Suppressor macrophage (primary cell): ENCODE measurements at regions not wholly inside any gene's neighbourhood (a gene's known extent, or its start where the extent isn't known, plus 50 kb on each side); places are given as distances from the start of the nearest gene placed in this dataset.

ENCODE experiments used
- DNase-seq, 4 experiments: peaks; one replicate each; pipeline ENCODE4 v3.0.0-alpha.2; 2020 to 2022

DNA sequence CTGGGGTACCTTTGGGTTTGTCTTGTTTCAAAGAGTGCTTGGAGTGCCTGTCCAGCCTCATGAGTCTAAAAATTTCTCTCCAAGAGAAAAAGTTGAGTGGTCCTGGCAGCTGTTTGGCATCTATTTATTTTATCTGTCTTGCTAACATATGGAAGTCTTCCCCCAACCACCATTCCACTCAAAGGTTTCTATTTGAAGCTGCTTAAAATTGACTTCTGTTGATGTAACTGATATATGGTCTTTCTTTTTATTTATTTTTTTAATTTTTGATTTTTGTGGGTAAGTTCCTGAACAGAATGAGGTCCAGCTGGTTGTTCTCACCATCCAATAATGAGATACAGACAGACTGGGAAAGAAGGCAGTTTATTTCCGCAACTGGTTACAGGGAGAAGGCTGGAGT lies 178.7 kb upstream of the SGCD start:
- no peak for DNase-seq

DNA sequence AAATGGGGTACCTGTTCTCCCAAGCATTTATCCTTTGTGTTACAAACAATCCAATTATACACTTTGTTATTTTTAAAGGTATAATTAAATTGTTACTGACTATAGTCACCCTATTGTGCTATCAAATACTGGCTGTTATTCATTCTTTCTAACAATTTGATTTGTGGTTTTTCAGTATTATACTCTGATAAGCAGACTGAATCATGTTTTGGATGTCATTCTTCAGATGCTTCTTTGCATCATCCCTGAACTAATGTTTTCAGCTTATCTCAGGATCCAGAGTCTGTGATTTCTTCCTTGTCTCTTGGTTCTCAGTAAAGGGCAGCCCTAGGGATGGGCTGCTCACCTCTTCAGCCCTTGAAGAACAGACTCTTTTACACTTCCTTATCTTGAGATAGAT lies 177.8 kb upstream of the SGCD start:
- DNase-seq, result no peak

DNA sequence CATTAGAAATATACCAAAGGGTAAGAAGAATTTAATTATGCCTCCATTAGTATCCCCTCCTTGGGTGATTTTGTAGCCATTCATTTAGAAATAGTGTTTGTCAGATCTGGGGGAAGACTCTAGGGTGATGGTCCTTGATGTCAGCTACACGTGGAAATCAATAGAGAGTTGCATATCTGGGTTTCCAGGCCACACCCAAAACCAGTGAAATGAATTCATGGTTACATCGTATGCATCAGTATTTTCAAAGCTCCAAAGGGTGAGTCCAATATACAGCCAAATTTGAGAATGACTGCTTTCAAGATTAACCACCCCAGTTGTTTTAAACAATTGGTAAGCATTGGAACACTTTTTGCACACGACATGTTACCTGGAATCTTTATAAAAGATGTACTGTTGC lies 173.4 kb upstream of the SGCD start:
- DNase-seq, result no peak

DNA sequence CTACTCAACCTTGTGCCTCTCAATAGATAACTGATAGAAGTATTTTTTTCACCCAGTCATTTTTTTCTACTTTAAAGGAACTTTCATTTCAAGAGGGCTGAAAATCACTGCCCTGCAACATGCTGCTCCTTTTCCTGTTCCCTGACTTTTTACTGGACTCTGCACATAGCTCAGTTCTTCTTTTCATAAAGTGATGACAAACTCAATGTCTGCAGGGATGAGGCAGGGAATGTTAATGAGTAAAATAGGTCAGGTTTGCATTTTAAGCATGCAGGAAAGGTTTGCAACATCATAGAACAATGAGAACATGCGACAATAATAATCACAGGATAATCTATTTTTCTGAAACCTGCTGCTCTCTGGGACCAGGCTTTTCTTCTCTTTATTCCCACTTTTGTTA lies 172.2 kb upstream of the SGCD start:
- no peak for DNase-seq

DNA sequence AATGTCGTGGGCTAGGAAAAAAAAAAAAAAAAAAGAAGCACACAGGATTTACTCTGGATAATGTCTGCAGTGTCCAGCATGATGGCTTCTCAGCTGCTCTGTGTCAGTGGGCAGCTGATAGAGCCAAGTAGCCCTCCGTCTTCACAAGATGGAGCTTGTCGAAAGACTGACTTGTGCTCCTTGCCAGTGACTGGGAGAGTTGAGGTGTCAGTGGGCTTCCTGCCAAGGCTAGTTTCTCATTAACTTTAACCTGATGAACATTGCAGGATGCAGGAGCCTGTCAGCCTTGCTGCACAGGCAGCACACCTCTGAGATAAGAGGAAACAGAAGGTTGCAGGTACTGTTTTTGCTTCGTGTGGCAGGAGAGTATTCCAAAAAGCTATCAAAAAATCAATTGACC lies 171.4 kb upstream of the SGCD start:
- DNase-seq, result no peak

DNA sequence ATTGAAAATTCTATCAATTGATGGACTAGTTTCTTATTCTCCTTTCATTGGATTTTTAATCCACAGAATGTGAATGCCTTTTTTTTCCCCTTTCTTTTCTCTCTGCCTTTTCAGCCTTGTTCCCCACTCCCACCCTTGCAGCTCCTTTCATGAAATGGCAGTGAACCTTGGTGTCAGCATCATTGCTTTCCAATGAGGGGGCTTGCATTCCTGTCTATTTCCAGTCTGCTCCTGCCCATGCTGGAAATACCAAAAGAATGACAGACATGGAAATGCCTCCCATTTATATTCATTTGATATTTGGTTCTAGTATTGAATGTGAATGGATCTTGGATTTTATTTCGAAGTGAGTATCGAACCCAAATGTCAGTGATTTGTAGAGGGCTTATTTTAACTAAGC lies 162.7 kb upstream of the SGCD start:
- DNase-seq, result no peak

DNA sequence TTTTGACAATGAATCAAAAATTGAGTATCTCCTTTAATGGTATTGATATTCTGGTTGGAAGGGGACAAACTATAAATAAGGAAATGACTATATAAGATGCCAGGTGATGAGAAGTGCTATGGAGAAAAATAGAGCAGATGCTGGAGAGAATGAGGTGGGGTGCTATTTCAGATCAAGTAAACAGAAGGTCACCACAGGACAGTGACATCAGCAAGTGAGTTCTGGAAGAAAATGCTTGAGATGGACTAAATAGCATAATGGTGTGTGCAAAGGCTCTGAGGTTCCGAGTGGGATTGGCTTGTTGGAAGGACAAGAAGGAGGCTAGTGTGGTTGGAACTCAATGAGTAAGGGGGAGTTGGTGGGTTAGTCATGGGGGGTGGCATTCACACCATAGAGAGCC lies 157.5 kb upstream of the SGCD start:
- DNase-seq, result no peak

DNA sequence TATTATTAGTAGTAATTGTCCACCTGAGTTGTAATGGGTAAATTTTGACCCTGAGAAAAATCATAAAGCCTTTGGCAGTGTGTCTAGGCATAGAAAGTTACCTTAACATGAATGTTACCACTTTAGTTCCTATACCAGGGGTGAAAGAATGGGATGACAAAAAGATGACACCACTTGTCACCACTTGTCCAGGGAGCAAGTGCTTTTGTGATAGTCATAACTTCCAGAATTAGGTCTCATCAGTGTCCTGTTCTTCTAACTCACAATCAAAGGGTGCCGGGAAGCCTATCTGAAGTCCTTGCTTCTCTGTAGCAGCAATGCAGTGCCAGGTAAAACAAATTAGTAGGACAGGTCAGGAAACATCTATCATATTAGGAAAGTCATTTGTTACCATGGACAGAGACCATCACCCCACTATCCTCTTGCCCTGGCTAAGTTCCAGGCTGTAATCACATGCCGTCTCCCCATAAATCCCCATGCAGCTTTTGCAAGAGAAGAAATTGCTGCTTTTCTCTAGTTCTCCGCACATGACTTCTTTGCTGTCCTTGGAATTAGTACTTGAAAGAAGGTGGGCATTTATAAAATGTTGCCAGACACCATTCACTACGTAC lies 156.5 kb upstream of the SGCD start:
- DNase-seq, result no peak

DNA sequence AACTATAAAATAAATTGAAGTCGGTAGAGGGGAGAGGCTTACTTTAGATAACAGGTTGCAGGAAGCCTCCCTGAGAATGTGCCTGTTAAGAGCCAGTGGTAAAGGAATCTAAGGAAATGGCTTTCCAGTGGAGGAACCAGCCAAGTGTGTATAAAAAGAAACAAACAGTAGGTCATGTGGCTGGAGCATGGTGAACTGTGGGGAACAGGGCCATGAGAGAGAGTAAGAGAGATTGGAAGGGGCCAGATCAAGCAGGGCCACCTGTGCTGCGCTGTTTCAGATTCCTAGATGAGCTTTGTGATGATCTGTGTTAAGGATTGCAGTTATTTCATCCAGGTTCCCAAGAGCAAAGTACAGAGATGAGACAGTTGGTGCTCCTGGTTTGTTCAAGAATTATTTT lies 152.7 kb upstream of the SGCD start:
- DNase-seq, result no peak

DNA sequence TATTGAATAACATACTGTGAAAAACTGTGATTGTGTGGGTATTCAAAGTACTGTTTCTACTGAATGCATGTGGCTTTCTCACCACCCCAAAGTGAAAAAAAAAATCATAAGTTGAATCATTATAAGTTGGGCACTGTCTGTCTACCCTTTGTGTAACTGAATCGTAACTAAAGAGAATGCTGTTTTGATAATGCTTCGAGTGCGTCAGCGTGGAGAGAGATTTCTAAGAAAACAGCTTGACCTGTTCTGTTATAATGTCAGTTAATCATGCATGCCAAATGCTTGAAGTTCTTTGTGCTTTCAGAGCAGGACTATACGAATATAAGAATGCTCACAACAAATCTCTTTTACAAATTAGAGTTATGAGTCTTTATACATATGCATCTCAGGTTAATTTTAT lies 148.8 kb upstream of the SGCD start:
- no peak for DNase-seq

DNA sequence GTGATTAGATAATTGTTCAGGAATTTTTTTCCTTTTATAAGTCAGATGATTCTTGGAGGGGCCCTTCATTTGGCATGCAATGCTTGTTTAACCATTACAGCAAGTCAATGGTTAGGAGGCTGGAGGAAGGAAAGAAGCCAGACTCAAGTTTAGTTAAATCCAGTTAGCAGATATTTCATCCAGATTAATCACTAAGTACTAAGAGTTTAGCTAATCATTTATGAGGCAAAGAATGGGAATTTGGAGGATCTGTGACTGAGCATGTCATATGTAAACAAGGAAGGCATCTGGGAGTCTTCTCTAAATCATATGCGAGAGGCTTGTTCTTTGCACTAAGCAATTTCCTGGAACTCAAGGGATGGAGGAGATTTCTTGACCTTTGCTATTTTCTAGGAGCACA lies 145.3 kb upstream of the SGCD start:
- DNase-seq, result no peak

DNA sequence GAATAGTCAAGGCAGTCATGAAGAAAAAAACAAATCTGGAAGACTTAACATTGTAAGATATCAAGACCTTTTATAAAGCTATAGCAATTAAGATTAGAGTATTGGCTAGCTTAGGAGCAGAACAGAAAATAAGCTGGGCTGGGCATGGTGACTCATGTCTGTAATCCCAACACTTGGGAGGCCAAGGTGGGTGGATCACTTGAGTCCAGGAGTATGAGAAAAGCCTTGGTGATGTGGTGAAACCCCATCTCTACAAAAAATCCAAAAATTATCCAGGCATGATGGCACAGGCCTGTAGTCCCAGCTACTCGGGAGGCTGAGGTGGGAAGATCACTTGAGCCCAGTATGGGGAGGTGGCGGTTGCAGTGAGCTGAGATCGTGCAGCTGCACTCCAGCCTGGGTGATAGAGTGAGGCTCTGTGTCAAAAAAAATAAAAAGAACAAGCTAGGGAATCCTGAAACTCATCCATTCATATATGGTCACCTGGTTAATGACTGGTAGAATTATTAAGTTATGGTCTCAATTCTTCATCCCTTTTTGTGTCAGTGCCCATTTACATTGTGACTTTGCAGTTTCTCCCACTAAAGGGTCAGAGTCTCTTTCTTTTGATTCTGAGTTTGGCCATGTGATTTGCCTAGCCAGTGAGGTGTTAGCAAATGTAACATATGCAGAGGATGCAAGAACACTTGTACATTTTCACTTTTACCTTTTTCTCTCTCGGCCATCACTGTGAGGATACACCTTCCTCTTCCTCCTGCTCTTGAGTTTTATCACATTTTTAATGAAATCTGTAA lies 144.6 kb upstream of the SGCD start:
- no peak for DNase-seq

DNA sequence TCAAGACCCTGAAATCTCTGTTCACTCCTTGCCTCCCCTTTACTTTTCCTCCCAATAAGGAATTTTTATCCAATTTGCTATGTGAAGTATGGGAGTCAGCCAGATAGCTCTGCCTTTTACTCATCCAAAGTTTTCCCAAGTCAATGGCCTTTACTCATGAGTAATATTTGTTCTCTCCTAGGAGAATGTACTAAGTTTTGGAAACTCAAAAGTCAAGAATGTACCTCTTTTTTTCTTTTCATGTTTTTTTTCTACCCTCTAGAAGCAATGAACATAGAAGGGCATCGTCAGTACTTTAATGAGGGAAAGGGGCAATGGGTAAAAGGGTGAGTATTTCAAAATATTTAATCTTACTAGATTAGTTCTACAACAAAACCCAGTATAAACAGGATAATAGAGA lies 140.2 kb upstream of the SGCD start:
- no peak for DNase-seq

DNA sequence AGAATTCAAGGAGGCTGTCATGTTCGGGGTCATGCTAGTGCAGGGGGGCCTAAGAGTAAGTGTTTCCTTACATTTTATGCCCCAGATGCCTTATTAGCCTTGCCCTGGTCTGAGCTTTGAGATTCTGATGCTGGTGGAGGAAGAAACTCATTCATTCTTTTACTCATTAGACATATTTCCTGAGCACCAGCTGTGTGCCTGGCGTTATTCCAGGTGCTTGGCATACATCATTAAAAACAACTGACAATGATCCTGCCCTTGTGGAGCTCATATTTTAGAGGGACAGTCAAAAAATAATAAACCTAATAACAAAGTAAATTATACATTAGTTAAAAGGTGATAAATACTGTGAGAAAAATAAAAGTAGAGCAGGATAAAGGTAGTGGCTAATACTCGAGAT lies 138.9 kb upstream of the SGCD start:
- DNase-seq, result no peak

DNA sequence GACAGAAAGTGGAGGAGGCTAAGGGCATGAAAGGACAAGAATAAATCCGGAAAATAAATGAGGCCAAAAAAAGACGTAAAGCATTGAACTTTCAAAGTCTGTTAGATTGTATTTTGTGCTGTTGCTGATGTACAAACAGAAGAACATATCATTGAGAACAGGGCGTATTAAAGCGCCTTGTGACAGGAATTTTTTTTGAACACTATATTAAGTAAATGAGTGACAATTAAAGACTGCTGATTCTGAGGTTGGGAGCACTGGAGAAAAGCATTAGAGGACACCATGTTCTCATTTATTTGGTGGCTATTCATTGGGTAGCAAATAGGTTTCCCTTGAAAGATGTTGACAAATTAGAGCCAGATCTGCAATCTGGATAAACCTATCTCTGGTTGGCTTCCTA lies 137.3 kb upstream of the SGCD start:
- DNase-seq, result no peak

DNA sequence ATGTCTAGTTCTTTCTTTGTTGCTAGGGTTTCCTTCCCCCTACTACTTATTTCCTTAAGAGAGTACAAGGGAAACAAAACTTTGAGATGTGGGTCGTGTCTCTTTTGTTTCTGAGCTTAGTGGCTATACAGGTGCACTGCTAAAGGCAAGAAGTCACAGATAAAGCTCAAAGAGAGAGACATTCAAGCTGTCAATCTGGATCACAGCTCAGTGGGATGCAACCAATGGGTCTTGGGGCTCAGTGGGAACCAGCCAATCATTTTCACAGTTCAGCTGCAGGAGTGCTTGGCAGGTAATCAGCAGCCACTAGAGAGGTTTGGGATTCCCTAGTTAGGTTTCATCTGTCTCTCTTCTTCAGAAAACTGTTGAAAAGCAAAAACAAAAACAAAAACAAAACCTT lies 135.4 kb upstream of the SGCD start:
- no peak for DNase-seq

DNA sequence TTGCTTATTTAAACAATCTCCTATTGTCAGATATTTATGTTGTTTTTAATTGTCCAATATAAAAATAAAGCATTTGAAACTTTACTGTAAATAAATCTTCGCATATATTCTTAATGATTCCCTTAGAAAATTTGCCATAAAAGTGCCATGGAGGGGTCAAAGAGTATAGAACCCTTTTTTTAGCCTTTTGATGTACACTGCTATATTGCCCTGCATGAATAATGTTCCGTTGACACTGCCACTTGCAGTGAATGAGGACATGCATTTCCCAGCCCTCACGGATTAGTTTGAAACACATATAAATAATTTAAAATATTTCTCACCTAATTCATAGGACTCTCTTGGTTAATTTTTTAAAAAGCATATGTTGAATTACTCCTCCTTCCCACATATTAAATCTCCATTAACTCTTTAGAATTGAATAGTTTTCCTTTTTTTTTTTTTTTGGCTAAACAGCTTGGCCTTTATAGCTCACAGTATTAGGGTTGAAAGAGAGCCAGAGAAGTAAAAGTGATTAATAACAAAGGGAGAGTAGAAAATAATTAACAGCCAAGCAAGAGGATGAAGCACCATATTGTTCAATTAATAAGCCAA lies 129.8 kb upstream of the SGCD start:
- no peak for DNase-seq

DNA sequence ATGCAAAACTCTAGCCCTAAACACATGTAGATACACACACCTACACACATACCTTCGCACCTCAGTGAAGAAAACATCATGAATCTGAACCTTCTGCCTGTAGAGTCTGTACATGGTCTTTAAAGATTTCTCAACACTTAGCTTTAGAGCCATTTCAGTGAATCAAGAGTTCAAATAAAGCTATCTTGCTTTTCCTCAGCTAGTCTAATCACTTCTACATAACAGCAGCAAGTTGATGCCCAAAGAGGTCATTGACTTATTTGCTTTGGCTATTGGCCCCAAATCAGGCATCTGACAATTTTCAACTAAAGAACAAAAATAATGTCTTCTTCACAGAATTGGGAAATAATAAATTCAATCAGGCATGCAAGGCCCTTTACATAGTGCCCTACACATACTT lies 127.9 kb upstream of the SGCD start:
- no peak for DNase-seq

DNA sequence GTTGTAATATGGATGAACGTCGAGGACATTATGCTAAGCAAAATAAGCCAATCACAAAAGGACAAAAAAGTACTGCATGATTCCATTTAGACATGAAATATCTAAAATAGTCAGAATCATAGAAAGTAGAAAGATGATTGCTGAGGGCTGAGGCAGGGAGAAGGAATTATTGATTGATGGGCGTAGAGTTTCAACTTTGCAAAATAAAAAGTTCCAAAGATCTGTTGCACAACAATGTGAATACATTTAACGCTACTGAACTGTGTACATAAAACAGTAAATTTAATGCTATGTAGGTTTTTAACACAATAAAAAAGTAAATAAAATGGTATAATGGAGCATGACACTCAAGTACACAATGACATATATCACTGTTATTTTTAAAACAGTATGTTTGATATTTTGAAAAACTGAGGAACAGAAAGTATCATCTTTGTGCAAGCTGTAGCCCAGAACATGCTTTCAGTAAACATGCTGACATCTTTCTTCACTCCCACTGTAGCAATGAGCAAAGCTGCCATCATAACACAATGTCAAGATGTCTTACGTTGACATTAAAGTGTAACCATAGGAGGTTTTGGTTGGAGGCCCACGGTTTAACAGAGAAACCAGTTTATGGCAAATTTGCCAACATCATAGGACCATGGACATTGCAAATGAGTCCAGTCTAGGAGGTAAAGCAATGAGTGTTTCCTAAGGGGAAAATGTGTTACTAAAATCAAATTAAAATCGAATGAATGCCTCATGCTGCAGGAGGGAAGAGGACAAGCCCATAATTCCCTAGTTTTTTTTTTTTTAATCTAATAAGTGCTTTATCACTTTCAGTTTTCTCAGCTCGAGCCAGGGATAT lies 125.8 kb upstream of the SGCD start:
- DNase-seq, result no peak

DNA sequence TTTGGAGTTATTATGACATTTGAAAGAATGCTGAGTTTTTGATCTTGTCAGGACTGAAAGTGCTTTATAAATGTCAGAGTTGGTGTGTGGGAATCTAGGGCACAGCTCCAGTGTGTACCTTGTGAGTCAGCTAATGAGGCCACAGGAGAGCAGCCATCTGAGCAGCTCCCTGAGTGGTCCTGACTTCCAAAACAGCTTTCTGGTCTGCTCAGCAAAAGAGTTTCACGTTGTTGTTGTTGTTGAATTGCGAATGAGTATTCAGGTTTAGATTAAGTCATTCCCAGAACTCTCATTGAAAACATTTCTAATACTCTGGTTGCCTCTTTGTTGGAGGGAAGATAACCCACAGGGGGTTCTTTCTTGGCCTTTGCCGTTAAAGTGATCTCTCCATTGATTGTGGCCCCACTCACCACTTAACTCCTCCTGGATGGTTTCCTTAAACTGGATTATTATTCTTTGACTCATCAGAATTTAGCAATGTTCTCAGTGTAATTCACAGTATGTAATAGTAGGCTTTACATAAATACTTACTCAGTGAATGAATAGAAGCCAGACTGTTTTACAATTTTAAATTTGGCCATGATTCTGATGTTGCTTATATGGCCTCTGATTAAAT lies 125.1 kb upstream of the SGCD start:
- no peak for DNase-seq

DNA sequence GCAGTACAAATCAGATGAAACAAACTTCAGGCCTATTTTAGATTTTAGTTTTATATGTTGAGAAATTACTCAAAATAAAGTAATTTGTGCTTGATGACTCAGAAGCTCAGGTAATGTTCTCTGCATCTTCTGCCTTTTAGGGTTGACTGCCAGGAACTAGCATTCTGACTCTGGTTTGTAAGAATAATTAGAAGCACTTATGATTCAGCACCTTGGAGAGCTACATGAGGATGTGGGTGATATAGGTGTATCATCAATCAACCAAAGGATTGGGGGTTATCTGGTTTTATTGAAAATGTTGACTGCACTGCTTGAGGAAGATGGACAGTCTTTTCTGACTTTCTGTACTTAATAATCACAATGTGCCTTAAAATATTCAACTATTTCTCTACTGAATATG lies 118.7 kb upstream of the SGCD start:
- DNase-seq, result peak in 1 of 4 experiments; percentile 3

DNA sequence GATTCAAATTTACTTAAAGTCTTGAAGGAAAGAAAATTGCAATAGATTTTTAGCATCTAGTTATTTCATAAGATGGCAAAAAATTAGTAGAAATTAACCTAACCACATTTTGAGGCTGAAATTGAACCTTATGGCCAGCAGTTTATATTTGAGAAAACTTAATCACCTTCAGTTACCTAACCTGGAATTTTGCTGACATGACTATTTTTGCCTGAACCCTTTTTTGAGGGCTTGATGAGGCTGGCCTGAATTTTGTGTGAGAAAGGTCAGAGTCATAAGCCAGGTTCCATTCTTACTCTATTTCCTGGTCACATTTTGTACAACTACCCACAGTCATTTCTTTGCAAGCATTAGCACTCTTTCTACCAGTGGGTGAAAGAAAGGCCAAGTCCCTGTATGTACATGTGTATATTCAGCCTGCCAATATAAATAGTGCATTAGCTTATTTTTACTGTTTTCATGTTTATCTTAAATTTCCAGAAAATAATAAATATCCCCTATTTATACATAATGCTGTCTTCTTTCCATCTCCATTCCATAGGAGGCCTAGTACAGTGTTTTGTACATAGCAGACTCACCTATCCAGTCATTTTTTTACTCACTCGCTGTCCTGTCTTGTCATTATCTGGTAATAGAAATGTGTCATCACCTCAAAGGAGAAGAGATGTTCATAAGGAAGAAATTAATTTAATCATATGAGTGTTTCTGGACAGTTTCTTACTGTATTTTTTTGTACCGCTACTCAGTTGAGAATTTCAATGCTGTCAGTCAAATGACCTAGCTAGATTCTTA lies 108.4 kb upstream of the SGCD start:
- no peak for DNase-seq
